GM23338 (cell line): ENCODE measurements at regions not wholly inside any gene's neighbourhood (a gene's known extent, or its start where the extent isn't known, plus 50 kb on each side); places are given as distances from the start of the nearest gene placed in this dataset.

ENCODE experiments used
- CREB1 ChIP-seq: fragments of 250-450 bp; sonication (Bioruptor Pico); IDR thresholded peaks from 2 replicates; pipeline ENCODE4 v1.5.0; 2020; ENCODE audit warnings: low read depth, mild to moderate bottlenecking, moderate library complexity
- CTCF ChIP-seq, 2 experiments: fragments of 200-600 bp in 1 of 2; sonication (generic) in 1 of 2; conservative IDR thresholded peaks; 2 replicates each; pipeline versions ENCODE4 v1.5.1 to v1.6.1; 2016 to 2017; ENCODE audit warnings: antibody characterized with exemption in 2 of 2, low read depth in 2 of 2, mild to moderate bottlenecking in 2 of 2, moderate library complexity in 1 of 2
- ETS1 ChIP-seq: IDR thresholded peaks from 2 replicates; pipeline ENCODE4 v1.6.1; 2016; ENCODE audit warnings: antibody characterized with exemption
- EZH2 ChIP-seq: fragments of 200-600 bp; sonication (generic); IDR thresholded peaks from one replicate; pipeline ENCODE4 v1.8.0; 2017; ENCODE audit warnings: antibody characterized with exemption, mild to moderate bottlenecking, low read depth; ENCODE audit not compliant: unreplicated experiment
- EZH2phosphoT487 ChIP-seq: fragments of 200-600 bp; sonication (generic); IDR thresholded peaks from one replicate; pipeline ENCODE4 v1.8.1; 2018; ENCODE audit warnings: antibody characterized with exemption; ENCODE audit not compliant: unreplicated experiment
- POLR2AphosphoS5 ChIP-seq: IDR thresholded peaks from 2 replicates; pipeline ENCODE4 v1.6.1; 2016; ENCODE audit warnings: antibody characterized with exemption, low read depth
- REST ChIP-seq: IDR thresholded peaks from one replicate; pipeline ENCODE4 v1.6.1; 2018; ENCODE audit warnings: antibody characterized with exemption; ENCODE audit not compliant: unreplicated experiment
- STAT1 ChIP-seq: IDR thresholded peaks from one replicate; pipeline ENCODE4 v1.6.1; 2016; ENCODE audit warnings: antibody characterized with exemption; ENCODE audit not compliant: unreplicated experiment

- no peak for TF ChIP-seq CTCF (conservative IDR thresholded peaks at IDR 0.05; ENCODE audit: low read depth in 2 of 2)
- TF ChIP-seq STAT1: no peak
- TF ChIP-seq REST: no peak
- TF ChIP-seq EZH2phosphoT487: no peak
- TF ChIP-seq EZH2: no peak
- TF ChIP-seq CREB1 (CRISPR knock-in tag): no peak
- TF ChIP-seq POLR2AphosphoS5: no peak
- no peak for TF ChIP-seq ETS1
Measured at GRCh38 chr13:30561511-30561910, 56.2 kb upstream of the USPL1 start.
